Central memory CD4-positive, alpha-beta T cell (primary cell): ENCODE measurements at regions not wholly inside any gene's neighbourhood (a gene's known extent, or its start where the extent isn't known, plus 50 kb on each side); places are given as distances from the start of the nearest gene placed in this dataset.

Experiments used
- DNase-seq: peaks from one replicate; pipeline ENCODE4 v3.0.0; 2022

GRCh38 chr9:20191228-20191840 lies 402.5 kb upstream of the SLC24A2 start:
- no peak for DNase-seq

DNA sequence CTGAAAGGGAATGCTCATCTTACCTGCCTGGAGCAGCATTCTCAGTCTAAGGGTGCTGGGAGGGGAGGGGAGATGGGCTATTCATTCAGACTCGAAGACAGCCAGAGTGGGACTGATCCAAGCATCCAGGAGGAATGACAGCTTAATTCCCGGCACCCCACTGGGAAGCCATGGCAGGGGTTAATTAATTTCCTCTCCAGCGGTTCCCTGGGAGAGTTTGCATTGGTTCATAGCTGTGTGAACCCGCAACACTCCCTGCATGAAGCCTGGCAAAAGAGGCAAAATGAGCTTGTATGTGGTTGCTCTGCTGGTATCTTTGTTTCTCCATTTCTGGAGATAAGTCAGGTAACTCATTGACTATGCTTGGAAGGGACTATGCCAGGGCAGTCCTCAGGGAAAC lies 401.0 kb upstream of the SLC24A2 start:
- DNase-seq, result no peak

GRCh38 chr9:20188616-20189369 lies 400.0 kb upstream of the SLC24A2 start:
- no peak for DNase-seq

- no peak for DNase-seq
These were observed 398.5 kb upstream of the SLC24A2 start for GRCh38 chr9:20187318-20187717.

DNA sequence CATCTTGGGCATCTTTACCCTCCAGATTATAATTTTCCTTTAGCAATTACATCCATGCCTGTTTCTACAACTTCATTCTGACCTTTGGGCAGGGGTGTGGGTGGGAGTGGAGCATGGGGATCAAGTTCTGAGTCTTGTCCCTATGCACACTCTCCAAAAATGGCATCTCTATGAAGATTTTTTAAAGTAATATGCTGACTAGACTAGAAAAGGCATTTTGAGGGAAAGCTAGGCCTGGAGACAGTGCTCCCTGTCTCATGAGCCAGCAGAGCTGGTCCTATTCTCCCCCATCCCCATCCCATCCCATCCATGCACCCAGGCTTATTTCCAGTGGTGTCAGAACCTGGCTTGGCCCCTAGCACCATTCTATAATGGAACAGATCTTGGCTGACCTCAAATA lies 398.0 kb upstream of the SLC24A2 start:
- no peak for DNase-seq

DNA sequence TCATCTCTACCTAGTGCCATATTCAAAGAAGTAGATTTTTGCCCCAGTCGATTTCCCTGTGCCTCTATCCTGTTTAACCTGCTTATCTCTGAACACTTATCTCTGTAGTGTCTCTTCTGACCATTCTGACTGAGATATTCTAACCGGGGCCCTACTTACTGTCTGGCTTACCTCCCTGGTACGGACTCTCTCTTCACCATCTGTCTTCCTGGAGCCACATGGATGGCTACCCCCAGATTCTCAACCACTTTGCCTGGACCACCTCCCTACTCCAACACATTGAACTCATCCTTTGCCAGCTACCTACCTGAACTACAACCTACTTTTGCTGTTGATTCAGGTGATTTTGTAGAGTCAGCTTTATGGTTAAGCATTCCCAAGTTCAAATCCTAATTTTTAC lies 397.4 kb upstream of the SLC24A2 start:
- DNase-seq, result no peak

DNA sequence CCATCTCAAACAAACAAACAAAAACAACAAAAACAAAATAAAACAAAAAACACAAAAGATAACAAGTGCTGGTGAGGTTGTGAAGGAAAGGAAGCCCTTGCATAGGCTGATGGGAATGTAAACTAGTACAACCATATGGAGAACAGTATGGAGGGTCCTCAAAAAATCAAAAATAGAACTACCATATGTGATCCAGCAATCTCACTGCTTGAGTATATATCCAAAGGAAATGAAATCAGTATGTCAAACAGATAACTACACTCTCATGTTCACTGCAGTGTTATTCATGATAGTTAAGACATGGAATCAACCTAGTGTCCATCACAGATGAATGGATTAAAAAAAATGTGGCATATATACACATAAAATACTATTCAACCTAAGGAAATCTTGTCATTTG lies 395.7 kb upstream of the SLC24A2 start:
- DNase-seq, result no peak

- no peak for DNase-seq
These were observed 389.8 kb upstream of the SLC24A2 start for GRCh38 chr9:20178679-20179078.

DNA sequence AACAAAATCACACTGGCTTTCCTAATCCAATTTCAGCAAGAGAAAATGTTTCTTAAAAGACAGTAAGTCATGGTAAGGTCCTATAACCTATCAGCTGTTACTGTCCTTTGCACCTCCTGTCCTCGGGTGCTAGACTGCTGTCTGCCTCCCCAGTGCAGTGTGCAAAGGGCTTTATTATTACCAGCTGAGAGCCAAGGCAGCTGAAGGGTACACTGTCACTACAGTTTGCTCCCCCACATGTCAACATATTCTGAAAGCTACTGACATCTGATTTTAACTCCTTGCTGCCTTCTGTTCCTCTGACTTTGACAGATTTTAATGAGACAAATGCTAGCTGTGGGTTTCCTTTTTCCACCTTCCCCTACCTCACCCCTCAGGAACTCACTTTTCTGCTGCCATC lies 389.4 kb upstream of the SLC24A2 start:
- no peak for DNase-seq

DNA sequence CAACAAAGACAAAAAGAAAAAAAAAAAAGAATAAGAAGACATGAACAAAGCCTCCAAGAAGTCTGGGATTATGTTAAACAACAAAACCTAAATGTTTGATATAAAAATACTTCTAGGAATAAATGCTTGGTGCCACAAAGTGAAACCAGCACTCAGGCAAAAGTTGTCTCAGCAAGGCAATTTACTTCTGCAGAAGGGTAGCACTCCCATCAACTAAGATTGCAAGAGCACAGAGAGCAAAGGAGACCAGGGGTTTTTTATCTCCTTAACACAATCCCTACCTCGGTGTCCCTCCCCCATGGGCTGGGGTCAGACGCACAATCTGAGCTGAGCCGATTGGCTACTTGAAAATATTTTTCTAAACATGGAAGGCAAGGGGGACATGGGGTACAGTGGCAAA lies 381.3 kb upstream of the SLC24A2 start:
- no peak for DNase-seq

GRCh38 chr9:20152151-20152725 lies 363.4 kb upstream of the SLC24A2 start:
- no peak for DNase-seq

DNA sequence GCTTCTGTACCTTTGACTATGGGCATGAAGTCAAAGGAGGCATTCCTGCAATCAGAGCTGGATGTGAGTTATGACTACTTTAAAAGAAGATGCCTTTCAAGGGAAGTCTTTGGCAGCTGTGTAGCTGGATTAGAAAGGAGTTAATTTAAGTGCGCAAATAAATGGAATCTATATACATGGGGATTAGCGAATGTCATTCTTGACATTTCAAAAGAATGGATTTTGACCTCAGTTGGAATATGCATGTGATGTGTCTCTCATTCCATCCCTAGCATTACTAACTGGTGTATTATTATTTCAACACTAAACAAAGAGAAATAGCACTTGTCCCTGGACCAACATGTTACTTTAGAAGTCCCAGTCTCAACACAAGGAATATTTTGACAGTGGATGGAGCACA lies 359.6 kb upstream of the SLC24A2 start:
- DNase-seq, result no peak

DNA sequence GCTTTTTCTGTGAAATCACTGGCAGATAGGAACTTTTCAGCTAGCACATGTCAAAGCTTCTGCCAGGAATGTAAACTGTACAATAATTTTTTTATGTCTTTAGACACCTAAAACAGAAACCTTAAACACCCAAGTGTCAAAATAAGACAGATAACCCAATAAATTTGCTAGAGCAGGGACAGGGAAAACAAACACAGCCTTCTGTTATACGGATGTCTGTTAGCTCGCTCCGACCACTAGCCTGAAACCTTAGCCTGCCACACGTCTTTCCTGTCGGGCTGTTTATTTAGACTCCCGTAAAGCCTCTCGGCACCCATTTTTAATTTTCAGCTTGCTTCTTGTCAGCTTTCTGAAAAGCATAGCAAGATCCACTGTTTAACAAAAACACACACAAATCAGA lies 355.4 kb upstream of the SLC24A2 start:
- no peak for DNase-seq

DNA sequence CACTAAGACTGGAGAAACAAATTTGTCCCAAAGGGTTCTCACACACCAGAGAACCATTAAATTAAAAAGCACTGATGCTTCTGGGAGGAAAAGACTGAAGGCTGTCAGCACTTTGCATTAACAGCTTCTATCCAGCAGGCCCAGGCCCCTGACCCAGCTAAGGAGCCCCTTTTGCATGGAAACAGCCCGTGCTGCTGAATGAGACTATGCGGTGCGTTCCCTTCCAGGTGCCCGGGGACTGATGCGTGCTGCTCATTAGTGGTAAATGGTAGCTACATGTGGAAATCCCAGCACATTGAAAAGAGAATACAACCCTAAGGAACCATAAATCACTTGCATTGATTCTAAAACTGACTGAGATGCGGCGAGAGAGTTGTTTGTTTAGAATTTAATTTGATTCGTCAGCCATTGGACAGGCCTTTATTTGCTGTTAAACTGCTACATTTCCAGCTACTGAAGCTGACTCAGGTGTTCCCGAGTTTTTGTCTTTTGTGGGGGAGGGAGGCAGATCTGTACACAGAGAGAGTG lies 351.0 kb upstream of the SLC24A2 start:
- DNase-seq, result no peak

GRCh38 chr9:20138841-20139240 lies 350.0 kb upstream of the SLC24A2 start:
- DNase-seq, result no peak

DNA sequence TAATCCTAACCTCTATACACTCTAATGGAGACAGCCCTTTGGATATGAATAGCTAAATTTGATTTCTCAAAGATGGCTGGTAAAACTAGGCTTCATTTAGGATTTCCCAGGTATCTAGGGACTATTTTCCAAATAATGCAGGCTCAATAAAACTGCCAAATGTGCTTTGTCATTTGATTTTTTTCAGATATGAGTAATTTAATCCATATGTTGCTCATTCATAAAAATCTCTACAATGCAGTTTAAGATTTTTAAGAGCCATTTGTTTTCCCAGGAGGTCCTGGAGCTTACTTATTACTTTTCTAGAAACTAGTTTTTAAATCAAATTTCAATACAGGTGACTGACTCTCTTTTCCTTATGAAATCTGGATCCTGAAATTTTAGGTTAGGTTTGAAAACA lies 349.3 kb upstream of the SLC24A2 start:
- no peak for DNase-seq

DNA sequence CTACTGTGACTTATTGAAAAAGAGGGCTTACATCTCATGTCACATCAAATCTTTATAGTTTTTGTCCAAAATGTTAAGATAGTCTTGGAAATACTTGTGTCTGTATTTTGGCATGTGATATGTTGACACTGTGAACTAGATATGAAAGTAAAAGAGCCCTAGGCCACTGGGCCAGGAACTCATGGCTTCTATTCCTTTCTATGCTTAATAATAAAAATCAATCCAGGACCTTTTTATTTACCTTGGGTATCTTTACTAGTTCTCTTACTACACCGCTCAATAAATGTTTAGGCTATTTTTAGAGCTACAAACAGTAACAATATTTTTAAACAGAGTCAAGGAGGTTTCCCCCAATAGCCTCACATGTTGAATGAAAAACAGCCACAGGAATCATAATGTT lies 348.6 kb upstream of the SLC24A2 start:
- DNase-seq, result no peak

DNA sequence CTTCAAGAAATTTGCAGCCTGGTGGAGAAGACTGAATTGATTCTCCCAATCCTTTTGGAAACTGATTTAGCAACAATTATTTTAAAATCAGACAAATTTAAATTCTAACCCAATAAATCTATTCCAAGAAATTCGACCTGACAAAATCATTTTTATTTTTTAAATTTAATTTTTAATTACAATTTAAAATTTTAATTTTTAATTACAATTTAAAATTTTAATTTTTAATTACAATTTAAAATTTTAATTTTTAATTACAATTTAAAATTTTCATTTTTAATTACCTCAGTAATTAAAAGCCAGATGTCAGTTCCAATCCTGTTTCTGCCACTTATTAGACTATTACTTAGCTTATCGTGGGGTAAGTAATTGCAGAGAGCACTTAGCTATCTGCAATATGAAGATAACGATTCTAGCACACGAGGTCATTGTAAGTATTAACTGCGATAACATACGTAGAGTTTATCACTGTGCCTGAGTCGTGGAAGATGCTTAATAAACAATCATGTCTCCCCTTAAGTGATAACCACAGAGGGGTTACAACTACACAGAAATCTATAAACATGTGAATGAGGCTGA lies 346.4 kb upstream of the SLC24A2 start:
- DNase-seq, result no peak

GRCh38 chr9:20125727-20126126 lies 336.9 kb upstream of the SLC24A2 start:
- DNase-seq, result no peak

- DNase-seq, result no peak
These were observed 330.7 kb upstream of the SLC24A2 start for GRCh38 chr9:20119566-20119965.

DNA sequence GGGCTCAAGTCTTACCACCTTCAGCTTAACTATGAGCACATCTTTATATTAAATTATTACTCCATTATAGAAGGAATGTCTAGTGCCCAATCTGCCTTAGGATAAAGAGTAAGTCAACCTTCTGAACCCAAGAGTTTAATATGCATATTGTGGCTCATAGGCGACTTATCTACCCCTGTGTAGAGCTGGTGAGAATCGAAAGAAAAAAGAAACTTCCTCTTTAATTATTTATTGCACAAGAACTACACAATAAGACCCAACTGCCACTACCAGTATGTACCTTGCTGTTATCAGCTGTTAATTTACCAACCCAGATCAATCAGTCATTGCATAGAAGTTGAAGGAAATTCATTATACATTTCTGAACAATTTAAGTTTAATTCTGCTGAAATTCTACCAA lies 329.1 kb upstream of the SLC24A2 start:
- no peak for DNase-seq

- no peak for DNase-seq
These were observed 328.6 kb upstream of the SLC24A2 start for GRCh38 chr9:20117482-20117881.

DNA sequence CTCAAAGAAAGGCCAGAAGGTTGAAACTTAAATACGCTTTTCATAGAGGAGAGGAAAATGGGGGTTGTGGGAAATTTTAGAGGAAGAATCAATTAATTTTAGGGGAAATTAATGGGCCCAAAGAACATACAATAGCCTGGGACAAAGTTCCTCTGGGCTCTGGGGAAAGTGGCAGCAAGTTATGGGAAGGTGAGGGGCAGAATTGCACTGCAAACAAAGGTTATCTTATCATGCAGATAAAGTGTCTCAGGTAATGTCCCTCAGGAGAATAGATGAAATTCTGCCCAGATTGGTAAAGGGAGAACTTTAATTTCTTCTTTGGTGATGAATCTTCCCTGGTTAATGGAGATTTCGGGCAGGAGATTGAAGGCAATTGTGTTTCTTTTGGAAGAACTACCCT lies 326.1 kb upstream of the SLC24A2 start:
- no peak for DNase-seq

- no peak for DNase-seq
These were observed 323.5 kb upstream of the SLC24A2 start for GRCh38 chr9:20112205-20112783.
